GM23338 (cell line): ENCODE measurements at regions not wholly inside any gene's neighbourhood (a gene's known extent, or its start where the extent isn't known, plus 50 kb on each side); places are given as distances from the start of the nearest gene placed in this dataset.

Source experiments
- ATAC-seq: fragments of 200-7000 bp; cut with Tn5 transposase; 3 replicates; pipeline ENCODE4 v1.9.1; 2020
- DNase-seq: peaks from one replicate; pipeline ENCODE4 v3.0.0-alpha.2; 2015; ENCODE audit warnings: low spot score
- H2AFZ ChIP-seq: fragments of 200-600 bp; sonication (generic); 2 replicates; pipeline ENCODE4 v1.8.0; 2016; ENCODE audit warnings: antibody characterized with exemption, mild to moderate bottlenecking, moderate library complexity
- H3F3A ChIP-seq: fragments of 200-600 bp; sonication (generic); replicated peaks from 2 replicates; pipeline ENCODE4 v1.8.0; 2017; ENCODE audit warnings: antibody characterized with exemption, mixed run types, low read depth
- H3K27ac ChIP-seq: fragments of 200-600 bp; sonication (generic); 2 replicates; pipeline ENCODE4 v1.6.1; 2016; ENCODE audit warnings: low read depth
- H3K27me3 ChIP-seq: fragments of 200-600 bp; sonication (generic); 2 replicates; pipeline ENCODE4 v1.8.0; 2016; ENCODE audit warnings: mild to moderate bottlenecking, mixed run types, moderate library complexity; ENCODE audit not compliant: insufficient read depth
- H3K36me3 ChIP-seq: fragments of 200-600 bp; sonication (generic); 2 replicates; pipeline ENCODE4 v1.8.0; 2016; ENCODE audit warnings: mild to moderate bottlenecking; ENCODE audit not compliant: insufficient read depth
- H3K4me1 ChIP-seq: fragments of 200-600 bp; sonication (generic); 2 replicates; pipeline ENCODE4 v1.8.0; 2016; ENCODE audit warnings: mild to moderate bottlenecking, moderate library complexity; ENCODE audit not compliant: insufficient read depth
- H3K4me2 ChIP-seq: fragments of 200-600 bp; sonication (generic); 2 replicates; pipeline ENCODE4 v1.7.1; 2017; ENCODE audit warnings: mixed run types
- H3K4me3 ChIP-seq: fragments of 200-600 bp; sonication (generic); 2 replicates; pipeline ENCODE4 v1.6.1; 2016; ENCODE audit warnings: mixed run types
- H3K79me2 ChIP-seq: fragments of 200-600 bp; sonication (generic); replicated peaks from 2 replicates; pipeline ENCODE4 v1.8.0; 2017; ENCODE audit warnings: mild to moderate bottlenecking; ENCODE audit not compliant: insufficient read depth
- H3K9me2 ChIP-seq: fragments of 200-600 bp; sonication (generic); 2 replicates; pipeline ENCODE4 v1.8.0; 2017; ENCODE audit not compliant: insufficient read depth
- H4K20me1 ChIP-seq: fragments of 200-600 bp; sonication (generic); replicated peaks from 2 replicates; pipeline ENCODE4 v1.8.0; 2017; ENCODE audit warnings: mild to moderate bottlenecking; ENCODE audit not compliant: insufficient read depth
- H3K27ac Mint-ChIP-seq: 2 replicates; pipeline ENCODE4 v1.8.0; 2020; ENCODE audit warnings: inconsistent platforms, mild to moderate bottlenecking, moderate library complexity, mixed read lengths
- H3K27me3 Mint-ChIP-seq: 3 replicates; pipeline ENCODE4 v1.8.0; 2022; ENCODE audit warnings: low read depth, mild to moderate bottlenecking, moderate library complexity, mixed read lengths, inconsistent platforms; ENCODE audit not compliant: insufficient read depth, poor library complexity
- H3K36me3 Mint-ChIP-seq: 3 replicates; pipeline ENCODE4 v1.8.0; 2021; ENCODE audit warnings: low read depth, mild to moderate bottlenecking, inconsistent platforms, moderate library complexity, mixed read lengths
- H3K4me1 Mint-ChIP-seq: 3 replicates; pipeline ENCODE4 v1.8.0; 2020; ENCODE audit warnings: mild to moderate bottlenecking, inconsistent platforms, mixed read lengths
- H3K4me3 Mint-ChIP-seq: 3 replicates; pipeline ENCODE4 v1.8.0; 2021; ENCODE audit warnings: moderate library complexity, mild to moderate bottlenecking, inconsistent platforms, mixed read lengths
- H3K9me3 Mint-ChIP-seq: 3 replicates; pipeline ENCODE4 v1.8.0; 2020; ENCODE audit warnings: moderate library complexity, mild to moderate bottlenecking, inconsistent platforms, mixed read lengths
- CREB1 ChIP-seq: fragments of 250-450 bp; sonication (Bioruptor Pico); IDR thresholded peaks from 2 replicates; pipeline ENCODE4 v1.5.0; 2020; ENCODE audit warnings: low read depth, mild to moderate bottlenecking, moderate library complexity
- CTCF ChIP-seq, 2 experiments: fragments of 200-600 bp in 1 of 2; sonication (generic) in 1 of 2; conservative IDR thresholded peaks; 2 replicates each; pipeline versions ENCODE4 v1.5.1 to v1.6.1; 2016 to 2017; ENCODE audit warnings: antibody characterized with exemption in 2 of 2, low read depth in 2 of 2, mild to moderate bottlenecking in 2 of 2, moderate library complexity in 1 of 2
- ETS1 ChIP-seq: IDR thresholded peaks from 2 replicates; pipeline ENCODE4 v1.6.1; 2016; ENCODE audit warnings: antibody characterized with exemption
- EZH2phosphoT487 ChIP-seq: fragments of 200-600 bp; sonication (generic); IDR thresholded peaks from one replicate; pipeline ENCODE4 v1.8.1; 2018; ENCODE audit warnings: antibody characterized with exemption; ENCODE audit not compliant: unreplicated experiment
- REST ChIP-seq: IDR thresholded peaks from one replicate; pipeline ENCODE4 v1.6.1; 2018; ENCODE audit warnings: antibody characterized with exemption; ENCODE audit not compliant: unreplicated experiment
- ZNF331 ChIP-seq: fragments of 250-450 bp; sonication (Bioruptor Pico); IDR thresholded peaks from 2 replicates; pipeline ENCODE4 v1.5.0; 2020; ENCODE audit warnings: low read depth, mild to moderate bottlenecking, moderate library complexity
- ZNF462 ChIP-seq: fragments of 250-450 bp; sonication (Bioruptor Pico); IDR thresholded peaks from 2 replicates; pipeline ENCODE4 v1.5.0; 2020; ENCODE audit warnings: mild to moderate bottlenecking, moderate library complexity

- ATAC-seq (no peak), DNase-seq (no peak)
- no peaks in the 10 kb centered on the region for H3K36me3 ChIP-seq
- no peak overlapping the region for H3K27ac ChIP-seq
- no peaks in the 10 kb centered on the region for H3F3A ChIP-seq
- no peaks in the 10 kb centered on the region for H3K27me3 ChIP-seq
- no peaks in the 10 kb centered on the region for H3K79me2 ChIP-seq
- Mint-ChIP-seq H3K4me3 (no peak overlapping the region), H3K27ac (no peak overlapping the region), H3K9me3 (peaks cover 35% of the 10 kb centered on the region), H3K36me3 (peaks cover 18% of the 10 kb centered on the region), H3K4me1 (no peaks in the 10 kb centered on the region), H3K27me3 (peaks cover 8% of the 10 kb centered on the region)
- no peak overlapping the region for H3K4me3 ChIP-seq
- H3K4me2 ChIP-seq, result no peak overlapping the region
- no peaks in the 10 kb centered on the region for H4K20me1 ChIP-seq
- H2AFZ ChIP-seq, result no peak overlapping the region
- no peak for TF ChIP-seq CTCF (conservative IDR thresholded peaks at IDR 0.05; ENCODE audit: low read depth in 2 of 2)
- no peak for TF ChIP-seq ETS1
- TF ChIP-seq REST, result no peak
- TF ChIP-seq ZNF331 (CRISPR knock-in tag), result no peak
- no peak for TF ChIP-seq EZH2phosphoT487
- no peak for TF ChIP-seq CREB1 (CRISPR knock-in tag)
- no peak for TF ChIP-seq ZNF462 (CRISPR knock-in tag)
- no peaks in the 10 kb centered on the region for H3K4me1 ChIP-seq
- no peaks in the 10 kb centered on the region for H3K9me2 ChIP-seq
These were observed 216.9 kb downstream of the UXS1 start for GRCh38 chr2:105977212-105977611.
